HL-60 (cell line): ENCODE measurements at regions not wholly inside any gene's neighbourhood (a gene's known extent, or its start where the extent isn't known, plus 50 kb on each side); places are given as distances from the start of the nearest gene placed in this dataset.

ENCODE experiments used
- POLR2AphosphoS5 ChIP-seq: IDR thresholded peaks from 2 replicates; pipeline ENCODE4 v1.6.1; 2012; ENCODE audit warnings: low read depth
- TF ChIP-seq, protein P1 (sequence below): IDR thresholded peaks from one replicate; pipeline ENCODE4 v1.5.1; 2011; ENCODE audit warnings: low read length, control low read depth, inconsistent platforms; ENCODE audit not compliant: insufficient read depth

DNA sequence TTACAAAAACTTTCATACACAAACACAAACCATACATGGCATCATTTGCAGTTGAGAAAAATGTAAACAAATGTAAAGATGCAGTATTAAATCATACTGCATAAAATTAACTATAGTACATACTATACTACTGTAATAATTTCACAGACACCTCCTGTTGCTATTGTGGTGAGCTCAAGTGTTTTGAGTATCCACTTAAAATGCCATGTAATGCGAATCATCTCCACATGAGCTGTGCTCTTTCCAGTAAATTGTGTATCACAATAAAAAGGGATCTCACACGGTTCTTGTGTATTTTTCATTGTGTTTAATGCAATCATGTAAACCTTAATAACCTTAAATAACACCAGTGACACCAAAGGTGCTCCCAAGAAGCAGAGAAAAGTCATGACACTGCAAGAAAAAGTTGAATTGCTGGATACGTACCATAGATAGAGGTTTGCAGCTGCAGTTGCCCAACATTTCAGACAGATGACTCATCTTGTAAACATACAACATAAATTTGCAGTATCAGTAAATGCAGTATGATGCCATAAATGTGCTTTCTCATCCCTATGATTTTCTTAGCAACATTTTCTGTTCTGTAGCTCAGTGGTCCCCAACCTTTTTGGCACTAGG, 166.6 kb downstream of the RAP2A start:
- TF ChIP-seq POLR2AphosphoS5, result no peak
- TF ChIP-seq, protein P1, sequence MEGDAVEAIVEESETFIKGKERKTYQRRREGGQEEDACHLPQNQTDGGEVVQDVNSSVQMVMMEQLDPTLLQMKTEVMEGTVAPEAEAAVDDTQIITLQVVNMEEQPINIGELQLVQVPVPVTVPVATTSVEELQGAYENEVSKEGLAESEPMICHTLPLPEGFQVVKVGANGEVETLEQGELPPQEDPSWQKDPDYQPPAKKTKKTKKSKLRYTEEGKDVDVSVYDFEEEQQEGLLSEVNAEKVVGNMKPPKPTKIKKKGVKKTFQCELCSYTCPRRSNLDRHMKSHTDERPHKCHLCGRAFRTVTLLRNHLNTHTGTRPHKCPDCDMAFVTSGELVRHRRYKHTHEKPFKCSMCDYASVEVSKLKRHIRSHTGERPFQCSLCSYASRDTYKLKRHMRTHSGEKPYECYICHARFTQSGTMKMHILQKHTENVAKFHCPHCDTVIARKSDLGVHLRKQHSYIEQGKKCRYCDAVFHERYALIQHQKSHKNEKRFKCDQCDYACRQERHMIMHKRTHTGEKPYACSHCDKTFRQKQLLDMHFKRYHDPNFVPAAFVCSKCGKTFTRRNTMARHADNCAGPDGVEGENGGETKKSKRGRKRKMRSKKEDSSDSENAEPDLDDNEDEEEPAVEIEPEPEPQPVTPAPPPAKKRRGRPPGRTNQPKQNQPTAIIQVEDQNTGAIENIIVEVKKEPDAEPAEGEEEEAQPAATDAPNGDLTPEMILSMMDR, result no peak
